SK-MEL-5 (cell line): ENCODE measurements at regions not wholly inside any gene's neighbourhood (a gene's known extent, or its start where the extent isn't known, plus 50 kb on each side); places are given as distances from the start of the nearest gene placed in this dataset.
"Not testable (repeated sequence)": the region's sequence is repeated elsewhere in the genome, so short reads cannot be mapped to it uniquely, and the experiment has no call there.

Experiments used
- DNase-seq: peaks from one replicate; pipeline ENCODE4 v3.0.0-alpha.2; 2016; ENCODE audit warnings: low read depth, low spot score
- in situ Hi-C: cut with HindIII; loops from 2 replicates; pipeline ENCODE4 v1.10.0; 2016; ENCODE audit warnings: low sequenced_read_pairs, high pct_unique_total_duplicates, low pct_unique_long_range_greater_than_20kb

DNA sequence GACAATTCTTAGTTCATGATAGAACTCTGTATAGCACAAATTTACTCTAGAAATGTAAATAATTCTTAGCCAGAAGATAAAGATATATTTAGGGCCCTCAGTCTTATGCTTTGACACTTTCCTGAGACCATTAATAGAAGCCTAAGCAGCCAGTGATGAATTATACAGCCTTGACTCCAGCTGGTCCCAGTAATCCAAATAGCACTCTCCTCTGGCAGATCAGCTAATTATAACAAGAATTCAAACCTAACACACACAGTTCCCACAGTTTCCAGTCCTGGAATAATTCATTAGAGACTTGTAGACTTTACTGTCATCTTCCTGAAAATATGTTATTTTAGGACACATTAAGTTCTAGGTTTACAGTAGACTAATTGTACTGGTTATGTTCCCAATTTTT is 50.4 kb downstream of the SHOC1 start:
- DNase-seq, result no peak
- in situ Hi-C loops, result no loop called here

DNA sequence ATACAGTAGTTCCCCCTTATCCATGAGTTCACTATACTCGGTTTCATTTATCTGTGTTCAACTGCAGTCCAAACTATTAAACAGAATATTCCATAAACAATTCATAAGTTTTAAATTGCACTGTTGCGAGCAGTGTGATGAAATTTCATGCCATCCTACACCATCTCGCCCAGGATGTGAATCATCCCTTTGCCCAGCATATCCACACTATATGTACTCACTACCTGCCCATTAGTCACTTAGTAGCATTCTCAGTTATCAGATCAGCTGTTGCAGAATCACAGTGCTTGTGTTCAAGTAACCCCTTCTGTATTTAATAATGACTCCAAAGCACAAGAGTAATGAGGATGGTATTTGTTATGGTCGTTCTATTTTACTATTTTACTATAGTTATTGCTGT is 51.5 kb downstream of the SHOC1 start:
- DNase-seq, result peak; percentile 31
- in situ Hi-C loops, result no loop called here

DNA sequence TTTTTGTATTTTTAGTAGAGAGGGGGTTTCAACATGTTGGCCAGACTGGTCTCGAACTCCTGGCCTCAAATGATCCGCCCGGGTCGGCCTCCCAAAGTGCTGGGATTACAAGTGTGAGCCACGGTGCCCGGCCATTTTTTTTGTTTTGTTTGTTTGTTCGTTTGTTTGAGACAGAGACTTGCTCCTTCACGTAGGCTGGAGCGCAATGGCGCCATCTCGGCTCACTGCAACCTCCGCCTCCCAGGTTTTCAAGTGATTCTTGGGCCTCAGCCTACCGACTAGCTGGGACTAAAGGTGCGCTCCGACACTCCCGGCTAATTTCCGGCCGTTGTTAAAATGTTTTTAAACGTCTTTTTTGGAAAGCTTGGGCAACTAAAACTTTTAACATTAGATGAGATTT is 54.0 kb downstream of the SHOC1 start:
- in situ Hi-C loops, result no loop called here
- no peak for DNase-seq

DNA sequence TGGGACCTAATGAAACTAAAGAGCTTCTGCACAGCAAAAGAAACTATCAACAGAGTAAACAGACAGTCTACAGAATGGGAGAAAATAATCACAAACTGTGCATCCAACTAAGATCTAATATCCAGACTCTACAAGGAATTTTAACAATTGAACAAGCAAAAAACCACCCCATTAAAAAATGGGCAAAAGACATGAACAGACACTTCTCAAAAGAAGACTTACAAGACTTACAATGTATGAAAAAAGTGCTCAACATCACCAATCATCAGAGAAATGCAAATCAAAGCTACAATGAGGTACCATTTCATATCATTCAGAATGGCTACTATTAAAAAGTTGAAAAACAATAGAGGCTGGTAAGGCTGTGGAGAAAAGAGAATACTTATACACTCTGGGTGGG is 58.0 kb downstream of the SHOC1 start:
- in situ Hi-C loops, result no loop called here
- no peak for DNase-seq

DNA sequence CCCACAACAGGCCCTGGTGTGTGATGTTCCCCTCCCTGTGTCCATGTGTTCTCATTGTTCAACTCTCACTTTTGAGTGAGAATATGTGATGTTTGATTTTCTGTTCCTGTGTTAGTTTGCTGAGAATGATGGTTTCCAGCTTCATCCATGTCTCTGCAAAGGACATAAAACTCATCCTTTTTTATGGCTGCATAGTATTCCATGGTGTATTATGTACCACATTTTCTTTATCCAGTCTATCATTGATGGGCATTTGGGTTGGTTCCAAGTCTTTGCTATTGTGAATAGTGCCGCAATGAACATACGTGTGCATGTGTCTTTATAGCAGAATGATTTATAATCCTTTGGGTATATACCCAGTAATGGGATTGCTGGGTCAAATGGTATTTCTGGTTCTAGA is 59.4 kb downstream of the SHOC1 start:
- DNase-seq, in situ Hi-C loops: not testable (repeated sequence)

DNA sequence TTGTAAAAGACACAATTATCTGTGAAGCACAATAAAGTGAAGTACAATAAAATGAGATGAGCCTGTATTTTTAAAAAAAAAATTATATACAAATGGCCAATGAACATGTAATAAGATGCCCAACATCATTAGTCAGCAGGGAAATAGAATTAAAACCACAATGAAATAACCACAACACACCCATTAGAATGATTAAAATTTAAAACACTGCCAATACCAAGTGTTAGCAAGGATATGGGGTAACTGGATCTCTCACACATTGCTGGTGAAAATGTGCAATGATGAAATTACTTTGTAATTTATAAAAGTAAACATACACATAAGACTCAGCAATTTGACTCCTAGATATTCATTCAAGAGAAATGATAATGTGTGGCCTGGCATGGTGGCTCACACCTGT is 62.8 kb downstream of the SHOC1 start:
- DNase-seq, result no peak
- in situ Hi-C loops, result no loop called here

DNA sequence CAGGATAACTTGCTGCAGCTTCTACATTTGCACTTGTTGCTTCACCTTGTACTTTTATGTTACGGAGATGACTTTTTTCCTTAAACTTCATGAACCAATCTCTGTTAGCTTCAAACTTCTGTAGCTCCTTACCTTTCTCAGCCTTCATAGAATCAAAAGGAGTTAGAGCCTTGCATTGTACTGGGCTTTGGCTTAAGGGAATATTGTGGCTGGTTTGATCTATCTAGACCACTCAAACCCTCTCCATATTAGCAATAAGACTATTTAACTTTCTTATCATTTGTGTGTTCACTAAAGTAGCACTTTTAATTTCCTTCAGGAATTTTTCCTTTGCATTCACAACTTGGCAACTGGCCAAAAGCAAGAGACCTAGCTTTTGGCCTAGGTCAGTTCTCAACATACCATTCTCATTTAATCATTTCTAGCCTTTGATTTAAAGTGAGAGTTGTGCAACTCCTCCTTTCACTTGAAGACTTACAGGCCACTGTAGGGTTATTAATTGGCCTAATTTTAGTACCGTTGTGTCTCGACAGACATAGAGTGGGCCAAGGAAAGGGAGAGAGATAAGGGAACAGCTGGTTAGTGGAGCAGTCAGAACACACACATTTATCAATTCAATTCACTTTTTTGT is 63.7 kb downstream of the SHOC1 start:
- no peak for DNase-seq
- in situ Hi-C loops, result no loop called here

DNA sequence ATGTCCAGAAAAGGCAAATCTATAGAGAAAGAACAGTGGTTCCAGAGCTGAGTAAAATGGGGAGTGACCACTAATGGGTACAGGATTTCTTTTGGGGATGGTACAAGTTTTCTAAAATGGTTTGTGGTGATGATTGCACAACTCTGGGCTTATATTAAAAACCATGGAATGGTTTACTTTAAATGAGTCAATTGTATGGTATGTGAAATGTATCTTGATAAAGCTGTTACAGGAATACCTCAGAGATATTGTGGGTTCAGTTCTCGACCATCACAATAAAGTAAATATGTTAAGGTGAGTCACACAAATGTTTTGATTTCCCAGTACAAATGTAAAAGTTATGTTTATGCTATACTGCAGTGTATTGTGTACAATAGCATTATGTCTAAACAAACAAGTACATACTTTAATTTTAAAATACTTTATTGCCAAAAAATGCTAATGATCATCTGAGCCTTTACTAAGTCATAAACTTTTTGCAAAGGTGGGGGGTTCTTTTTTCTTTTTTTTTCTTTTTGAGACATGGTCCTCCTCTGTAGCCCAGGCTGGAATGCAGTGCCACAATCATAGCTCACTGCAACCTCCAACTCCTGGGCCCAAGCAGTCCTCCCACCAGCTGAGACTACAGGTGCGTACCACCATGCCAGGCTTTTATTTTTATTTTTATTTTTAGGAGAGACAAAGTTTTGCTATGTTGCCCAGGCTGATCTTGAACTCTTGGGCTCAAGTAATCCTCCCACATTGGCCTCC is 65.9 kb downstream of the SHOC1 start:
- in situ Hi-C loops, result no loop called here
- DNase-seq, result no peak

DNA sequence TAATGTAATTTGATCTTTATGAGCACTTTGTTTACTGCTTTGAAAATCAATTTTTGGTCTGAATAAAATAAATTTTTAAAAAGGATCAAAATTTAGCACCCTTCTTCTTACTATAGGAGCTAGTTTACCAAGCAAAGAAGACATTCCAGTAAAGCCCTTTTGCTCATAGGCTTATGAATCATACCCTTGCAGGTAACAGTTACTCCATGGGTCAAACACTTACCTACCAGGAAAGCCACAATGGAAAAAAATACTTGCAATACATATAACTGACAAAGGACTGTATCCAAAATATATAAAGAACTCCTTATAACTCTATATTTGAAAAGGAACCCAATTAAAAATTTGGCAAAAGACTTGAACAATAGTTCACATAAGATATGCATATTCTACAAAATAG is 66.6 kb downstream of the SHOC1 start:
- in situ Hi-C loops, result no loop called here
- no peak for DNase-seq

DNA sequence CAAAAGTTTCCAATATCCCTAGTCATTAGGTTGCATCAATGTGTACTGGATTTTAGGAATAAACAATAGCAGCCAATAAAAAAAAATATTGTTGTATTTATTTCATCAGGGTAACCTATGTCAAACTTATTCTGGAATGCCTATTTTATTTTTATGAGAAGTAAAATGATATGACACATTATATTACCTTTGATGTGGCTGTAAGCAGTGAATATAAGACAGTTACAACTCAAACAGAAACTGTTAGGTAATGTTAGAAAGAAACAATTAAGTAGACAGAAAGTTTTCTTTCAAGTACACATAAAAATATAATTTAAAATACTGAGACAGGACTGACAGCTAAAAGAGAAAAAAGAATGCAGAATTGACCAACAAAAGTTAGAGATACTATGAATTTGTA is 65.5 kb downstream of the GNG10 start:
- no peak for DNase-seq
- in situ Hi-C loops, result no loop called here

DNA sequence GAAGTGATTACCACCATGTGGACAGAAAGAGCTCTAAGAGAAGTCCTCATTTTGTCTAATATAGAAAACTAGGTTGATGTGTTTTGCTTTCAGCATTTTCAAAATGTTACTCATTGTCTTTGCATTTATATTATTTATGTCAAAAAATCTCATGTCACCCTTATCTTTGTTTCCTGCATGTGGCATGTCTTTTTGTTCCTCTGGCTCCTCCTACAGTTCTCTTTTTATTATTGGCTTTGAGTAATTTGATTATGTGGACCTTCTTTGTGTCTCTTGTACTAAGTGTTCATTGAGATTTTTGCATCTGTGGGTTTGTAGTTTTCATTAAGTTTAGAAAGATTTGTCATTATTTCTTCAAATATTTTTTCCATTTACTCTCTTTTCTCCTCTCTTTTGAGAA is 58.8 kb downstream of the GNG10 start:
- in situ Hi-C loops, result no loop called here

More for the DNA sequence above, 58.8 kb downstream of the GNG10 start:
- no peak for DNase-seq
